H1 (cell line): ENCODE measurements at regions not wholly inside any gene's neighbourhood (a gene's known extent, or its start where the extent isn't known, plus 50 kb on each side); places are given as distances from the start of the nearest gene placed in this dataset.

Experiments
- TEAD4 ChIP-seq: IDR thresholded peaks from 2 replicates; pipeline ENCODE4 v1.6.1; 2012; ENCODE audit warnings: low read depth, low read length, inconsistent platforms, mixed read lengths
- TF ChIP-seq, protein P1 (sequence below): fragments of 300-600 bp; sonication (generic); IDR thresholded peaks from 2 replicates; pipeline ENCODE4 v1.7.1; 2012; ENCODE audit warnings: low read length, moderate library complexity, mild to moderate bottlenecking, inconsistent platforms; ENCODE audit not compliant: insufficient replicate concordance

DNA sequence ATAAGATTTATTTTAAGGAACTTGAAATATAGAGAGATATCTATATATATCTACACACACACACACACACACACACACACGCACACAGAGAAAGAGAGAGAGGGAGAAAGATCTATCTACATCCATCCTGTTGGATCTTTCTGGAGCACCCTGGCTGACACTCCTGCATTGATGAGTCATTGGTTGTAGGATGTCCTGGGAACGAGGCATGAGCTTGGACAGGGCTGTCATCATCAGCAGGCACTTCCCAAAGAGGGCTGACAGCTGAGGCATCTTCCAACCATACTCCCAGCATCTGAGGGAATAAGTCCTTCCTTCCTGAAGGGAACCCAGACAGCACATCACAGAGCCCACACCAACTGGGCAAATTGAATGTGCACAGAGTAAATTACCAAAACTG is 99.1 kb upstream of the ERG start (continued):
- TF ChIP-seq, protein P1, sequence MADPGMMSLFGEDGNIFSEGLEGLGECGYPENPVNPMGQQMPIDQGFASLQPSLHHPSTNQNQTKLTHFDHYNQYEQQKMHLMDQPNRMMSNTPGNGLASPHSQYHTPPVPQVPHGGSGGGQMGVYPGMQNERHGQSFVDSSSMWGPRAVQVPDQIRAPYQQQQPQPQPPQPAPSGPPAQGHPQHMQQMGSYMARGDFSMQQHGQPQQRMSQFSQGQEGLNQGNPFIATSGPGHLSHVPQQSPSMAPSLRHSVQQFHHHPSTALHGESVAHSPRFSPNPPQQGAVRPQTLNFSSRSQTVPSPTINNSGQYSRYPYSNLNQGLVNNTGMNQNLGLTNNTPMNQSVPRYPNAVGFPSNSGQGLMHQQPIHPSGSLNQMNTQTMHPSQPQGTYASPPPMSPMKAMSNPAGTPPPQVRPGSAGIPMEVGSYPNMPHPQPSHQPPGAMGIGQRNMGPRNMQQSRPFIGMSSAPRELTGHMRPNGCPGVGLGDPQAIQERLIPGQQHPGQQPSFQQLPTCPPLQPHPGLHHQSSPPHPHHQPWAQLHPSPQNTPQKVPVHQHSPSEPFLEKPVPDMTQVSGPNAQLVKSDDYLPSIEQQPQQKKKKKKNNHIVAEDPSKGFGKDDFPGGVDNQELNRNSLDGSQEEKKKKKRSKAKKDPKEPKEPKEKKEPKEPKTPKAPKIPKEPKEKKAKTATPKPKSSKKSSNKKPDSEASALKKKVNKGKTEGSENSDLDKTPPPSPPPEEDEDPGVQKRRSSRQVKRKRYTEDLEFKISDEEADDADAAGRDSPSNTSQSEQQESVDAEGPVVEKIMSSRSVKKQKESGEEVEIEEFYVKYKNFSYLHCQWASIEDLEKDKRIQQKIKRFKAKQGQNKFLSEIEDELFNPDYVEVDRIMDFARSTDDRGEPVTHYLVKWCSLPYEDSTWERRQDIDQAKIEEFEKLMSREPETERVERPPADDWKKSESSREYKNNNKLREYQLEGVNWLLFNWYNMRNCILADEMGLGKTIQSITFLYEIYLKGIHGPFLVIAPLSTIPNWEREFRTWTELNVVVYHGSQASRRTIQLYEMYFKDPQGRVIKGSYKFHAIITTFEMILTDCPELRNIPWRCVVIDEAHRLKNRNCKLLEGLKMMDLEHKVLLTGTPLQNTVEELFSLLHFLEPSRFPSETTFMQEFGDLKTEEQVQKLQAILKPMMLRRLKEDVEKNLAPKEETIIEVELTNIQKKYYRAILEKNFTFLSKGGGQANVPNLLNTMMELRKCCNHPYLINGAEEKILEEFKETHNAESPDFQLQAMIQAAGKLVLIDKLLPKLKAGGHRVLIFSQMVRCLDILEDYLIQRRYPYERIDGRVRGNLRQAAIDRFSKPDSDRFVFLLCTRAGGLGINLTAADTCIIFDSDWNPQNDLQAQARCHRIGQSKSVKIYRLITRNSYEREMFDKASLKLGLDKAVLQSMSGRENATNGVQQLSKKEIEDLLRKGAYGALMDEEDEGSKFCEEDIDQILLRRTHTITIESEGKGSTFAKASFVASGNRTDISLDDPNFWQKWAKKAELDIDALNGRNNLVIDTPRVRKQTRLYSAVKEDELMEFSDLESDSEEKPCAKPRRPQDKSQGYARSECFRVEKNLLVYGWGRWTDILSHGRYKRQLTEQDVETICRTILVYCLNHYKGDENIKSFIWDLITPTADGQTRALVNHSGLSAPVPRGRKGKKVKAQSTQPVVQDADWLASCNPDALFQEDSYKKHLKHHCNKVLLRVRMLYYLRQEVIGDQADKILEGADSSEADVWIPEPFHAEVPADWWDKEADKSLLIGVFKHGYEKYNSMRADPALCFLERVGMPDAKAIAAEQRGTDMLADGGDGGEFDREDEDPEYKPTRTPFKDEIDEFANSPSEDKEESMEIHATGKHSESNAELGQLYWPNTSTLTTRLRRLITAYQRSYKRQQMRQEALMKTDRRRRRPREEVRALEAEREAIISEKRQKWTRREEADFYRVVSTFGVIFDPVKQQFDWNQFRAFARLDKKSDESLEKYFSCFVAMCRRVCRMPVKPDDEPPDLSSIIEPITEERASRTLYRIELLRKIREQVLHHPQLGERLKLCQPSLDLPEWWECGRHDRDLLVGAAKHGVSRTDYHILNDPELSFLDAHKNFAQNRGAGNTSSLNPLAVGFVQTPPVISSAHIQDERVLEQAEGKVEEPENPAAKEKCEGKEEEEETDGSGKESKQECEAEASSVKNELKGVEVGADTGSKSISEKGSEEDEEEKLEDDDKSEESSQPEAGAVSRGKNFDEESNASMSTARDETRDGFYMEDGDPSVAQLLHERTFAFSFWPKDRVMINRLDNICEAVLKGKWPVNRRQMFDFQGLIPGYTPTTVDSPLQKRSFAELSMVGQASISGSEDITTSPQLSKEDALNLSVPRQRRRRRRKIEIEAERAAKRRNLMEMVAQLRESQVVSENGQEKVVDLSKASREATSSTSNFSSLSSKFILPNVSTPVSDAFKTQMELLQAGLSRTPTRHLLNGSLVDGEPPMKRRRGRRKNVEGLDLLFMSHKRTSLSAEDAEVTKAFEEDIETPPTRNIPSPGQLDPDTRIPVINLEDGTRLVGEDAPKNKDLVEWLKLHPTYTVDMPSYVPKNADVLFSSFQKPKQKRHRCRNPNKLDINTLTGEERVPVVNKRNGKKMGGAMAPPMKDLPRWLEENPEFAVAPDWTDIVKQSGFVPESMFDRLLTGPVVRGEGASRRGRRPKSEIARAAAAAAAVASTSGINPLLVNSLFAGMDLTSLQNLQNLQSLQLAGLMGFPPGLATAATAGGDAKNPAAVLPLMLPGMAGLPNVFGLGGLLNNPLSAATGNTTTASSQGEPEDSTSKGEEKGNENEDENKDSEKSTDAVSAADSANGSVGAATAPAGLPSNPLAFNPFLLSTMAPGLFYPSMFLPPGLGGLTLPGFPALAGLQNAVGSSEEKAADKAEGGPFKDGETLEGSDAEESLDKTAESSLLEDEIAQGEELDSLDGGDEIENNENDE: no peak
- TF ChIP-seq TEAD4: no peak
